Coronary artery (tissue), 2 donors: ENCODE measurements at regions not wholly inside any gene's neighbourhood (a gene's known extent, or its start where the extent isn't known, plus 50 kb on each side); places are given as distances from the start of the nearest gene placed in this dataset.

Experiments
- DNase-seq: peaks from one replicate; pipeline ENCODE4 v3.0.0-alpha.2; 2017; ENCODE audit warnings: low spot score
- H3K27ac ChIP-seq, 2 donors: fragments of 200-600 bp; sonication (generic); one replicate each; pipeline ENCODE4 v1.5.1; 2016 to 2019
- H3K4me3 ChIP-seq: fragments of 200-600 bp; sonication (generic); 2 replicates; pipeline ENCODE4 v1.5.1; 2016; ENCODE audit warnings: mild to moderate bottlenecking, moderate library complexity
- CTCF ChIP-seq: fragments of 200-600 bp; sonication (generic); IDR thresholded peaks from one replicate; pipeline ENCODE4 v1.5.1; 2019; ENCODE audit warnings: antibody characterized with exemption

DNA sequence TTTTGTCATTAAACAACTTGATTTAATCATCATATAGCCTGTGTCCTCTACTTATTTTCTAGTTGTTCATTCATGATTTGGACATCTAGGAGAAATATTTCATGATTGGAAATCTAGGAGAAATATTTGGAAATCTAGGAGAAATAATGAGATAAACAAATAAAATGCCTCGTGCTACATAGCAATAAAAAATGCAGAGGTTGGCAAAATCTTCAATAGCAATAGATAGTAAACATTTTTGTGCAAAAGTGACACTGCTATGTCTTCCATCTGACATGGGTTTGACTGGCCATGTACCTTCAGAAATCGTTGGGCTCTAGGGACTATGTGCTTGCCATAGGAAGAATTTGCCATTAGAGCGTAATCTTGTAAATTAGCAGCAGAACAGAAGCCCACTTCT, 1304.5 kb upstream of the ZEB2 start:
- DNase-seq = no peak
- TF ChIP-seq CTCF = no peak
- H3K4me3 ChIP-seq = no peak overlapping the region
- no peak overlapping the region for H3K27ac ChIP-seq

- Histone ChIP-seq H3K27ac (no peak overlapping the region), H3K4me3 (no peak overlapping the region)
- TF ChIP-seq CTCF = no peak
- DNase-seq = no peak
These were observed 1303.1 kb upstream of the ZEB2 start for GRCh38 chr2:145822892-145823534.

DNA sequence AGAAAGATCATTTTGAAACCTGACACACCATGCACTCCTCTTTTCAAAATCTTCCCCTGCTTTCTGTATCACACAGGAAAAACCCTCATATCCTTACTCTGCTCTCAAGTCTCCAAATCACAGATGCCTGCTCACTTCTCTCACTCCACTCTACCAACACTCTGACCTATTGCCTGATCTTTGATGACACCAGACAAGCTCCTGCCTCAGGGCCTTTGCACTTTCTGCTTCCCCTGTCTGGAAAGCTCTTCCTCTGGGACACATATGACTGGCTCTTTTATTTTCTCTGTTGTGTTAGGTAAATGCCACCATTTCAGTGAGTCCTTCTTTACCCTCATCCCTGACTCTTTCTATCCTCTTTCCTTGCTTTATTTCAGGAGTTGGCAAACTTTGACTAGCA, 1300.7 kb upstream of the ZEB2 start:
- DNase-seq = no peak
- H3K27ac ChIP-seq = no peak overlapping the region
- no peak for TF ChIP-seq CTCF

GRCh38 chr2:145818890-145819504, 1299.1 kb upstream of the ZEB2 start:
- H3K27ac ChIP-seq = no peak overlapping the region
- TF ChIP-seq CTCF = no peak
- no peak for DNase-seq
- no peak overlapping the region for H3K4me3 ChIP-seq

More for the DNA sequence above, 1300.7 kb upstream of the ZEB2 start:
- H3K4me3 ChIP-seq = no peak overlapping the region

DNA sequence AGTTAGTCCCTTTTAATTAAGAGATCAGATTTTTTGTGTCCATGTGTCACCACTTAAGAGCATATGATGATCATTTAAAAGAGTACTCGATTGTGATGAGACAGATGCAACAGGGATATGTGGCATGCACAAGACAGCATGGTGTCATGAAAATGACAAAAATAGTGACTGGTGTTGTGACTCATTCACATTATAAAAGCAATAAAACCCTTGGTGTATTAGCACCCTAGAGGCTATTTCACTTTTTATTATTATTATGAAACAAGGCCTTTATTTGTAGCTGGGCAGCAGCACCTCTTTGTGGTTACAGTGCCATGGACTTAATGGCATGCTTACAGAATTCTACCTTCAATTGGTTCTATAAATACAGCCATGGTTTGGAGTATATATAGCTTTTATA, 1296.0 kb upstream of the ZEB2 start:
- TF ChIP-seq CTCF = no peak
- no peak overlapping the region for H3K4me3 ChIP-seq
- H3K27ac ChIP-seq = no peak overlapping the region
- DNase-seq = no peak

GRCh38 chr2:145813481-145813880, 1293.6 kb upstream of the ZEB2 start:
- Histone ChIP-seq H3K27ac (peak overlapping the region in 1 of 2 donors; percentile 52), H3K4me3 (no peak overlapping the region)
- no peak for DNase-seq
- no peak for TF ChIP-seq CTCF

- no peak overlapping the region for H3K27ac ChIP-seq
- DNase-seq = no peak
- H3K4me3 ChIP-seq = no peak overlapping the region
- TF ChIP-seq CTCF = no peak
These were observed 1292.2 kb upstream of the ZEB2 start for GRCh38 chr2:145812165-145812554.
